Heart left ventricle (tissue), 13 donors: ENCODE measurements at regions not wholly inside any gene's neighbourhood (a gene's known extent, or its start where the extent isn't known, plus 50 kb on each side); places are given as distances from the start of the nearest gene placed in this dataset.

Experiments used
- CTCF ChIP-seq, 12 donors: fragments of 200-600 bp; sonication (generic) in 4 of 12; IDR thresholded peaks; one replicate each; pipeline versions ENCODE4 v1.5.0 to v1.8.0; 2018 to 2022; ENCODE audit warnings: antibody characterized with exemption in 12 of 12, mild to moderate bottlenecking in 5 of 12
- POLR2A ChIP-seq, 2 donors: fragments of 450-650 bp; IDR thresholded peaks; one replicate each; pipeline ENCODE4 v1.6.1; 2017; ENCODE audit warnings: antibody characterized with exemption in 2 of 2, mild to moderate bottlenecking in 2 of 2, moderate library complexity in 2 of 2
- donor health status: ischemic (EF 13 %, LVEDD 7.1; RV severe dilation, severe dysfunction).
- donor health status: DM: no; HTN: yes; CAD: no.
- donor health status: DM: no; HTN: no; CAD: no.
- donor health status: ischemic (EF 25% LVEDD 6.9; RV normal size, moderate dysfunction).
- donor health status: ischemic (EF 25% LVEDD 5.7; RV mildly dilated, moderate dysfunction).
- donor health status: ischemic (EF 35%, LVEDD 5.7; RV mildly dilated, moderate dysfunction).
- donor health status: nonischemic (EF 11% LVEDD 7.7; RV severe dilation, severe dysfunction).
- donor health status: DM: yes; HTN: yes; CAD: no.
- donor health status: PGD.
- donor health status: ischemic (EF 29% LVEDD 5.4; RV normal size, mild dysfunction).
- donor health status: nonischemic (EF 23%, LVEDD 6.1; RV moderate dilation, normal function).

GRCh38 chr5:18158166-18158565 lies 523.9 kb downstream of the TAF11L14 start:
- TF ChIP-seq CTCF (IDR thresholded peaks at IDR 0.05) (no peak), POLR2A (IDR thresholded peaks at IDR 0.05) (no peak)
